CD4-positive, alpha-beta T cell treated with Interleukin-1 beta for 1 hour (primary cell): ENCODE measurements at regions not wholly inside any gene's neighbourhood (a gene's known extent, or its start where the extent isn't known, plus 50 kb on each side); places are given as distances from the start of the nearest gene placed in this dataset.

Experiments used
- DNase-seq, 2 donors: peaks; one replicate each; pipeline ENCODE4 v3.0.0-alpha.2; 2020 to 2022

- no peak for DNase-seq
Measured at GRCh38 chr9:38118862-38119438, 49.9 kb upstream of the SHB start.
